ENCODE measurements at regions not wholly inside any gene's neighbourhood (a gene's known extent, or its start where the extent isn't known, plus 50 kb on each side); places are given as distances from the start of the nearest gene placed in this dataset.

GRCh38 chr2:107068069-107068916, 182.3 kb upstream of the ST6GAL2 start:
- TF ChIP-seq CTCF (conservative IDR thresholded peaks at IDR 0.05; ENCODE audit: low read length) = no peak
- TF ChIP-seq EZH2phosphoT487 (IDR thresholded peaks at IDR 0.05; ENCODE audit: borderline replicate concordance, low read depth, low read length) = no peak
